HepG2 (cell line): ENCODE measurements at regions not wholly inside any gene's neighbourhood (a gene's known extent, or its start where the extent isn't known, plus 50 kb on each side); places are given as distances from the start of the nearest gene placed in this dataset.

Source experiments
- ATAC-seq: fragments of 200-7000 bp; cut with Tn5 transposase; 3 replicates; pipeline ENCODE4 v1.9.1; 2020; ENCODE audit warnings: mild to moderate bottlenecking, moderate library complexity
- BruUV-seq: library from RNA; stranded (reverse); fragments of 400-500 nt; replicated peaks from 2 replicates; lab custom pipeline; 2021; lab: Mats Ljungman, UMichigan
- CTCF ChIA-PET: fragments of 300-600 bp; formaldehyde crosslinking; extraction: SDS; loops from one replicate; lab custom pipeline; 2021; ENCODE audit warnings: low total read pairs, inconsistent platforms, low intra/inter-chr PET ratio; lab: Yijun Ruan, JAX
- POLR2A ChIA-PET: fragments of 350-600 bp; sonication (Branson Sonifier 250); formaldehyde crosslinking; loops from one replicate; lab custom pipeline; 2020; ENCODE audit warnings: antibody characterized with exemption, inconsistent platforms; lab: Yijun Ruan, JAX
- DNase-seq: peaks from one replicate; pipeline ENCODE4 v3.0.0-alpha.2; 2015; ENCODE audit warnings: low spot score
- FAIRE-seq: peaks from 3 replicates; lab custom pipeline; 2011; peaks lifted over from hg19 to GRCh38; lab: Jason Lieb, UNC
- H2AFZ ChIP-seq: one replicate; pipeline ENCODE4 v1.6.1; 2011; ENCODE audit warnings: low read length, inconsistent platforms
- H3K27ac ChIP-seq: fragments of 300-600 bp; 3 replicates; pipeline ENCODE4 v1.8.0; 2011; ENCODE audit warnings: mixed run types, mild to moderate bottlenecking, mixed read lengths, low read length, inconsistent platforms; ENCODE audit not compliant: insufficient read depth; ENCODE audit errors: extremely low read length
- H3K27me3 ChIP-seq, 2 experiments: fragments of 200-600 bp in 1 of 2; 2 replicates in 1 of 2; 3 replicates in 1 of 2; pipeline versions ENCODE4 v1.6.0 to v1.8.0; 2011; ENCODE audit warnings: low read length in 2 of 2, mild to moderate bottlenecking in 2 of 2, moderate library complexity in 2 of 2, inconsistent platforms in 1 of 2; ENCODE audit not compliant: insufficient read depth in 2 of 2, control insufficient read depth in 1 of 2
- H3K36me3 ChIP-seq, 2 experiments: fragments of 200-600 bp in 1 of 2; replicated peaks in 1 of 2; 2 replicates in 1 of 2; 3 replicates in 1 of 2; pipeline versions ENCODE4 v1.5.1 to v1.8.0; 2011; ENCODE audit warnings: low read length in 2 of 2, inconsistent platforms in 1 of 2; ENCODE audit not compliant: insufficient read depth in 2 of 2, control insufficient read depth in 1 of 2
- H3K4me1 ChIP-seq: 2 replicates; pipeline ENCODE4 v1.5.1; 2012; ENCODE audit warnings: low read length, inconsistent platforms; ENCODE audit not compliant: insufficient read depth
- H3K4me2 ChIP-seq: 2 replicates; pipeline ENCODE4 v1.6.0; 2011; ENCODE audit warnings: low read depth, low read length, inconsistent platforms
- H3K4me3 ChIP-seq, 3 experiments: fragments of 200-600 bp in 1 of 3; sonication (generic), shearing (Covaris generic) in 1 of 3; replicated peaks in 1 of 3; 2 replicates each; pipeline ENCODE4 v1.5.1; 2011 to 2016; ENCODE audit warnings: low read length in 3 of 3, inconsistent platforms in 2 of 3, low read depth in 2 of 3, mild to moderate bottlenecking in 2 of 3, control low read depth in 1 of 3, mixed read lengths in 1 of 3; ENCODE audit not compliant: insufficient read depth in 1 of 3
- H3K79me2 ChIP-seq: one replicate; pipeline ENCODE4 v1.6.1; 2011; ENCODE audit warnings: low read length, inconsistent platforms; ENCODE audit not compliant: insufficient read depth
- H3K9ac ChIP-seq: 2 replicates; pipeline ENCODE4 v1.6.0; 2011; ENCODE audit warnings: mild to moderate bottlenecking, low read depth, low read length, inconsistent platforms; ENCODE audit not compliant: insufficient read depth
- H3K9me3 ChIP-seq: 2 replicates; pipeline ENCODE4 v1.5.1; 2012; ENCODE audit warnings: mild to moderate bottlenecking, low read length
- H4K20me1 ChIP-seq: 2 replicates; pipeline ENCODE4 v1.6.0; 2011; ENCODE audit warnings: inconsistent platforms, mild to moderate bottlenecking, low read length, moderate library complexity; ENCODE audit not compliant: insufficient read depth
- FOXA1 ChIP-seq, 2 experiments: fragments of 450-650 bp in 1 of 2; sonication (generic) in 1 of 2; formaldehyde crosslinking in 1 of 2; IDR thresholded peaks; 2 replicates each; pipeline versions ENCODE4 v1.4.0 to v1.6.1; 2016 to 2020; ENCODE audit warnings: missing genetic modification reagents in 1 of 2
- FOXA3 ChIP-seq: IDR thresholded peaks from 2 replicates; pipeline ENCODE4 v1.6.1; 2016; ENCODE audit warnings: missing genetic modification reagents, missing compliant biosample characterization
- PHF21A ChIP-seq: sonication (generic); formaldehyde crosslinking; IDR thresholded peaks from 2 replicates; pipeline ENCODE4 v1.5.0; 2020; ENCODE audit warnings: mild to moderate bottlenecking, missing genetic modification reagents
- SALL1 ChIP-seq: sonication (generic); formaldehyde crosslinking; IDR thresholded peaks from 2 replicates; pipeline ENCODE4 v1.8.0; 2022; ENCODE audit warnings: mild to moderate bottlenecking, missing genetic modification reagents
- UBTF ChIP-seq: sonication (generic); formaldehyde crosslinking; IDR thresholded peaks from 2 replicates; pipeline ENCODE4 v1.4.0; 2020; ENCODE audit warnings: mild to moderate bottlenecking, missing genetic modification reagents
- ZBTB7A ChIP-seq: sonication (generic); formaldehyde crosslinking; IDR thresholded peaks from 2 replicates; pipeline ENCODE4 v1.8.0; 2022; ENCODE audit warnings: mild to moderate bottlenecking, missing genetic modification reagents
- ZNF644 ChIP-seq: IDR thresholded peaks from 2 replicates; pipeline ENCODE4 v1.6.1; 2016; ENCODE audit warnings: low read depth
- WGBS: methylation state at CpG from one replicate; pipeline ENCODE4 v1.1.6; 2017; ENCODE audit warnings: low lambda C conversion rate; 5-methylcytosine and 5-hydroxymethylcytosine counted together
- in situ Hi-C: cut with HindIII; loops from 2 replicates; pipeline ENCODE4 v1.10.0; 2017; ENCODE audit warnings: low pct_unique_long_range_greater_than_20kb; ENCODE audit not compliant: extremely low pct_ligation_motif_present
- intact Hi-C: fragments of 100-400 bp; cut with micrococcal nuclease; formaldehyde crosslinking; loops from one replicate; pipeline ENCODE4 v1.10.0; 2022; ENCODE audit not compliant: unreplicated experiment

- Histone ChIP-seq H3K9ac (no peak overlapping the region), H3K27me3 (peaks cover 2 to 23% of the 10 kb centered on the region in 2 experiments; a peak in 4 of 5 replicates), H2AFZ (no peak overlapping the region), H3K36me3 (no peaks in the 10 kb centered on the region), H3K4me3 (no peak overlapping the region), H3K79me2 (no peaks in the 10 kb centered on the region), H3K27ac (no peak overlapping the region), H3K4me1 (peaks cover 20% of the 10 kb centered on the region), H3K4me2 (no peak overlapping the region), H3K9me3 (no peaks in the 10 kb centered on the region), H4K20me1 (no peaks in the 10 kb centered on the region)
- no peak for FAIRE-seq
- TF ChIP-seq UBTF (CRISPR knock-in tag) (no peak), PHF21A (CRISPR knock-in tag) (0 out of 2 replicates have a peak, but pooled peaks have one; percentile 33), ZNF644 (CRISPR knock-in tag) (no peak), ZBTB7A (CRISPR knock-in tag) (no peak), SALL1 (CRISPR knock-in tag) (0 out of 2 replicates have a peak, but pooled peaks have one; percentile 24), FOXA1 (IDR thresholded peaks at IDR 0.05) (no peak), FOXA1 (CRISPR knock-in tag; IDR thresholded peaks at IDR 0.05) (peak; percentile 69; the same call in 1 of the 2 replicates), FOXA3 (CRISPR knock-in tag) (peak; percentile 50; the same call in 1 of the 2 replicates)
- POLR2A ChIA-PET, result no interaction called here
- peak; percentile 59 for ATAC-seq
- BruUV-seq, result no TSS peak
- CTCF ChIA-PET, result no interaction called here
- DNase-seq, result no peak
- 30% methylated on average over 12 of the region's 12 CpGs for whole genome bisulfite sequencing
- in situ Hi-C loops (no loop called here), intact Hi-C loops (loop anchor here (5.0 kb wide), 1 partner anchor 231 kb away; no protein-coding TSS in a partner anchor)
Measured at GRCh38 chr6:142696123-142697000, 248.6 kb downstream of the HIVEP2 start.
